OCI-LY3 (cell line): ENCODE measurements at regions not wholly inside any gene's neighbourhood (a gene's known extent, or its start where the extent isn't known, plus 50 kb on each side); places are given as distances from the start of the nearest gene placed in this dataset.

Source experiments
- EZH2phosphoT487 ChIP-seq: fragments of 200-600 bp; shearing (Covaris generic); IDR thresholded peaks from 2 replicates; pipeline ENCODE4 v1.6.1; 2018; ENCODE audit warnings: antibody characterized with exemption, mixed run types, low read depth
- TF ChIP-seq, protein P1 (sequence below): fragments of 200-600, 300-600 bp; sonication (generic); IDR thresholded peaks from 2 replicates; pipeline ENCODE4 v1.5.1; 2014; ENCODE audit warnings: antibody characterized with exemption, low read length, low read depth

DNA sequence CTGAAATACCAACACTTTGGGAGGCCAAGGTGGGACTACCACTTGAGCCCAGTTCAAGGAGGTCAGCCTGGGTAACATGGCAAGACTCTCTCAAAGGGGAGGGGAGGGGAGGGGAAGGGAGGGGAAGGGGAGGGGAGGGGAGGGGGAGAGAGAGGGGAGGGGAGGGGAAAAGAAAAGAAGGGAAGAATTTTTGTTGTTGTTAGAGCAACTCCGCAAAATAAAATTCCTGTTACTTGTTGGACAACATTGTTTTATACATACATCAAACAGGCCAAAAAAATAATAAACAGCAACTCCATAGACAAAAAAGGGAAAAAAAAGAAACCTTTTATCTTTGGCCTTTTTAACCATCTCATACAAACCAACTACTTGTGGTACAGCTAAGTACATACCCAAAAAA is 57.3 kb upstream of the TRIM24 start:
- TF ChIP-seq, protein P1, sequence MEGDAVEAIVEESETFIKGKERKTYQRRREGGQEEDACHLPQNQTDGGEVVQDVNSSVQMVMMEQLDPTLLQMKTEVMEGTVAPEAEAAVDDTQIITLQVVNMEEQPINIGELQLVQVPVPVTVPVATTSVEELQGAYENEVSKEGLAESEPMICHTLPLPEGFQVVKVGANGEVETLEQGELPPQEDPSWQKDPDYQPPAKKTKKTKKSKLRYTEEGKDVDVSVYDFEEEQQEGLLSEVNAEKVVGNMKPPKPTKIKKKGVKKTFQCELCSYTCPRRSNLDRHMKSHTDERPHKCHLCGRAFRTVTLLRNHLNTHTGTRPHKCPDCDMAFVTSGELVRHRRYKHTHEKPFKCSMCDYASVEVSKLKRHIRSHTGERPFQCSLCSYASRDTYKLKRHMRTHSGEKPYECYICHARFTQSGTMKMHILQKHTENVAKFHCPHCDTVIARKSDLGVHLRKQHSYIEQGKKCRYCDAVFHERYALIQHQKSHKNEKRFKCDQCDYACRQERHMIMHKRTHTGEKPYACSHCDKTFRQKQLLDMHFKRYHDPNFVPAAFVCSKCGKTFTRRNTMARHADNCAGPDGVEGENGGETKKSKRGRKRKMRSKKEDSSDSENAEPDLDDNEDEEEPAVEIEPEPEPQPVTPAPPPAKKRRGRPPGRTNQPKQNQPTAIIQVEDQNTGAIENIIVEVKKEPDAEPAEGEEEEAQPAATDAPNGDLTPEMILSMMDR, result no peak
- no peak for TF ChIP-seq EZH2phosphoT487
